ENCODE measurements at regions not wholly inside any gene's neighbourhood (a gene's known extent, or its start where the extent isn't known, plus 50 kb on each side); places are given as distances from the start of the nearest gene placed in this dataset.

- TF ChIP-seq, protein P1, sequence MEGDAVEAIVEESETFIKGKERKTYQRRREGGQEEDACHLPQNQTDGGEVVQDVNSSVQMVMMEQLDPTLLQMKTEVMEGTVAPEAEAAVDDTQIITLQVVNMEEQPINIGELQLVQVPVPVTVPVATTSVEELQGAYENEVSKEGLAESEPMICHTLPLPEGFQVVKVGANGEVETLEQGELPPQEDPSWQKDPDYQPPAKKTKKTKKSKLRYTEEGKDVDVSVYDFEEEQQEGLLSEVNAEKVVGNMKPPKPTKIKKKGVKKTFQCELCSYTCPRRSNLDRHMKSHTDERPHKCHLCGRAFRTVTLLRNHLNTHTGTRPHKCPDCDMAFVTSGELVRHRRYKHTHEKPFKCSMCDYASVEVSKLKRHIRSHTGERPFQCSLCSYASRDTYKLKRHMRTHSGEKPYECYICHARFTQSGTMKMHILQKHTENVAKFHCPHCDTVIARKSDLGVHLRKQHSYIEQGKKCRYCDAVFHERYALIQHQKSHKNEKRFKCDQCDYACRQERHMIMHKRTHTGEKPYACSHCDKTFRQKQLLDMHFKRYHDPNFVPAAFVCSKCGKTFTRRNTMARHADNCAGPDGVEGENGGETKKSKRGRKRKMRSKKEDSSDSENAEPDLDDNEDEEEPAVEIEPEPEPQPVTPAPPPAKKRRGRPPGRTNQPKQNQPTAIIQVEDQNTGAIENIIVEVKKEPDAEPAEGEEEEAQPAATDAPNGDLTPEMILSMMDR (conservative IDR thresholded peaks at IDR 0.05; ENCODE audit: low read length), result no peak
- no peak for TF ChIP-seq EZH2phosphoT487 (IDR thresholded peaks at IDR 0.05; ENCODE audit: borderline replicate concordance)
Observed at GRCh38 chr21:14762327-14762726, 216.2 kb upstream of the SAMSN1 start.

Measured in Loucy (cell line).